KMS-11 (cell line): ENCODE measurements at regions not wholly inside any gene's neighbourhood (a gene's known extent, or its start where the extent isn't known, plus 50 kb on each side); places are given as distances from the start of the nearest gene placed in this dataset.

Experiments
- H2AFZ ChIP-seq: fragments of 200-600 bp; sonication (generic); 2 replicates; pipeline ENCODE4 v1.6.1; 2016; ENCODE audit warnings: antibody characterized with exemption, mixed run types, low read depth
- H3K27ac ChIP-seq: fragments of 200-600 bp; sonication (generic); 2 replicates; pipeline ENCODE4 v1.6.1; 2016; ENCODE audit warnings: mild to moderate bottlenecking, mixed run types
- H3K27me3 ChIP-seq: fragments of 200-600 bp; sonication (generic); 2 replicates; pipeline ENCODE4 v1.6.1; 2017; ENCODE audit warnings: mild to moderate bottlenecking, low read depth, mixed run types, moderate library complexity; ENCODE audit not compliant: insufficient read depth
- H3K36me3 ChIP-seq: fragments of 200-600 bp; sonication (generic); 2 replicates; pipeline ENCODE4 v1.6.1; 2017; ENCODE audit warnings: mild to moderate bottlenecking, mixed run types; ENCODE audit not compliant: insufficient read depth
- H3K4me1 ChIP-seq: fragments of 200-600 bp; sonication (generic); 2 replicates; pipeline ENCODE4 v1.6.1; 2016; ENCODE audit warnings: mild to moderate bottlenecking, low read depth, mixed run types; ENCODE audit not compliant: poor library complexity, severe bottlenecking
- H3K4me2 ChIP-seq: fragments of 200-600 bp; sonication (generic); 2 replicates; pipeline ENCODE4 v1.7.0; 2016; ENCODE audit warnings: mild to moderate bottlenecking, mixed run types
- H3K4me3 ChIP-seq: fragments of 200-600 bp; sonication (generic); IDR thresholded peaks from 2 replicates; pipeline ENCODE4 v1.6.1; 2017; ENCODE audit warnings: low read depth, low read length, mixed read lengths; ENCODE audit not compliant: insufficient read depth
- H3K79me2 ChIP-seq: fragments of 200-600 bp; sonication (generic); 2 replicates; pipeline ENCODE4 v1.6.1; 2016; ENCODE audit warnings: low read depth, mixed run types; ENCODE audit not compliant: insufficient read depth
- H3K9ac ChIP-seq: fragments of 200-600 bp; sonication (generic); 2 replicates; pipeline ENCODE4 v1.6.1; 2016; ENCODE audit warnings: mild to moderate bottlenecking, mixed run types
- H4K20me1 ChIP-seq: fragments of 200-600 bp; sonication (generic); 2 replicates; pipeline ENCODE4 v1.6.1; 2016; ENCODE audit warnings: mild to moderate bottlenecking, mixed run types; ENCODE audit not compliant: insufficient read depth
- CTCF ChIP-seq: fragments of 200-600 bp; sonication (generic); conservative IDR thresholded peaks from 2 replicates; pipeline ENCODE4 v1.6.1; 2017; ENCODE audit warnings: low read depth, mild to moderate bottlenecking, antibody characterized with exemption, low read length, moderate library complexity, mixed read lengths

- peaks cover 53% of the 10 kb centered on the region for H3K4me1 ChIP-seq
- TF ChIP-seq CTCF, result no peak
- H3K79me2 ChIP-seq, result no peaks in the 10 kb centered on the region
- no peak overlapping the region for H3K4me2 ChIP-seq
- H3K4me3 ChIP-seq, result no peak overlapping the region
- H3K9ac ChIP-seq, result no peak overlapping the region
- no peak overlapping the region for H2AFZ ChIP-seq
- no peak overlapping the region for H3K27ac ChIP-seq
- no peaks in the 10 kb centered on the region for H3K36me3 ChIP-seq
- no peaks in the 10 kb centered on the region for H3K27me3 ChIP-seq
- no peaks in the 10 kb centered on the region for H4K20me1 ChIP-seq
Observed at GRCh38 chr20:60960500-60960899, 291.6 kb upstream of the CDH4 start.

GRCh38 chr20:60961551-60961950 lies 290.5 kb upstream of the CDH4 start:
- H4K20me1 ChIP-seq, result no peaks in the 10 kb centered on the region
- H3K4me2 ChIP-seq, result peak overlapping the region; percentile 83; the same call in 1 of the 2 replicates
- no peaks in the 10 kb centered on the region for H3K79me2 ChIP-seq
- no peak for TF ChIP-seq CTCF
- H3K36me3 ChIP-seq, result no peaks in the 10 kb centered on the region
- H3K4me3 ChIP-seq, result no peak overlapping the region
- H3K27me3 ChIP-seq, result no peaks in the 10 kb centered on the region
- no peak overlapping the region for H3K9ac ChIP-seq
- H3K4me1 ChIP-seq, result peaks cover 53% of the 10 kb centered on the region
- no peak overlapping the region for H2AFZ ChIP-seq
- H3K27ac ChIP-seq, result no peak overlapping the region

GRCh38 chr20:60962367-60963045 lies 289.6 kb upstream of the CDH4 start:
- H3K27me3 ChIP-seq, result no peaks in the 10 kb centered on the region
- H3K36me3 ChIP-seq, result no peaks in the 10 kb centered on the region
- H3K9ac ChIP-seq, result peak overlapping the region; percentile 23; the same call in 1 of the 2 replicates
- peak overlapping the region; percentile 57 for H3K27ac ChIP-seq
- peak overlapping the region; percentile 83 for H3K4me2 ChIP-seq
- H3K4me1 ChIP-seq, result peaks cover 53% of the 10 kb centered on the region
- H4K20me1 ChIP-seq, result no peaks in the 10 kb centered on the region
- H3K4me3 ChIP-seq, result no peak overlapping the region
- TF ChIP-seq CTCF, result no peak
- no peak overlapping the region for H2AFZ ChIP-seq
- no peaks in the 10 kb centered on the region for H3K79me2 ChIP-seq

GRCh38 chr20:60963146-60963545 lies 288.9 kb upstream of the CDH4 start:
- no peaks in the 10 kb centered on the region for H4K20me1 ChIP-seq
- no peaks in the 10 kb centered on the region for H3K79me2 ChIP-seq
- H2AFZ ChIP-seq, result no peak overlapping the region
- H3K9ac ChIP-seq, result peak overlapping the region; percentile 23; the same call in 1 of the 2 replicates
- peak overlapping the region; percentile 57 for H3K27ac ChIP-seq
- no peaks in the 10 kb centered on the region for H3K27me3 ChIP-seq
- H3K36me3 ChIP-seq, result no peaks in the 10 kb centered on the region
- H3K4me3 ChIP-seq, result no peak overlapping the region
- peak overlapping the region; percentile 83 for H3K4me2 ChIP-seq
- TF ChIP-seq CTCF, result no peak
- H3K4me1 ChIP-seq, result peaks cover 55% of the 10 kb centered on the region
